ENCODE measurements at regions not wholly inside any gene's neighbourhood (a gene's known extent, or its start where the extent isn't known, plus 50 kb on each side); places are given as distances from the start of the nearest gene placed in this dataset.

GRCh38 chr6:165906736-165907135 is 243.7 kb upstream of the PDE10A start:
- in situ Hi-C loops (cut with HindIII; ENCODE audit: low pct_unique_long_range_greater_than_20kb, low sequenced_read_pairs) = no loop called here
- DNase-seq (ENCODE audit: low read depth) = no peak

- in situ Hi-C loops (cut with HindIII; ENCODE audit: low pct_unique_long_range_greater_than_20kb, low sequenced_read_pairs) = no loop called here
- no peak for DNase-seq (ENCODE audit: low read depth)
Observed at GRCh38 chr6:165905744-165906143, 242.7 kb upstream of the PDE10A start.

DNA sequence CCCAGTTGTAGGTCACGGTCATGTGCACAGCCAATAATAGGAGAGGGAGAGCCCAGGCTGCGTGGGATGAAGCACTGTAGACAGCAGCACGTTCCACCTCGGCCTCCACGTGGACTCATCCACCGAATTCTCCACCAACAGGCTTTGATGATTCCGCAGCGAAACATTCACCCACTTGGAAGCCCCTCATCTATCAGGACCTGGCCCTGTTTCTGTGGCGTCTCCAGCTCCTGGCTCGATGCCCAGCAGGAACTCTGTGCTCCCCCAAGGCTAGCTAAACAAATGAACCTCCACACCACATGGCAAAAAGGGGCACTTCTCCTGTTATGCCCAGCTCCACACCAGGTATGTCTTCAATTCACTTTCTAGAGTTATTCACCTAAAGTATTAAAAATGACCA is 237.9 kb upstream of the PDE10A start:
- DNase-seq (ENCODE audit: low read depth) = no peak
- in situ Hi-C loops (cut with HindIII; ENCODE audit: low pct_unique_long_range_greater_than_20kb, low sequenced_read_pairs) = no loop called here

DNA sequence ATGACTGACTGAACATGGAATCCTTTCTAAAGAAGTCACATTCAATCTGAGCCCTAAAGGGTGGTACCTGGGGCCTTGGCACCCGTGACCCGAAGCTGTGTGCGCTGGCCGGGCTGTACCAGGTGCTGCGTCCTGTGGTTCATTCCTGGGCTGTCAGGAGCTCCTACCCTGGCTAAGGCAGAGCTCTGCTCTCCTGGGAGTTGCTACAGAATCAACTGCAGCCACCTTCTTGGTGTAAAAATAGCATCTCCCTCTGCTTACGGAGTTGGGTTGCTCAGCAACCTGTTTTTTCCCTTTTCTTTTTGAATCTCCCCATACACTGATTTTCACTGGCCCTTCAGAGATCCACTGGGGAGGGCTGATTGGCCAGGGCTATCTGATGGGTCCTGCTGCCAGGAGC is 236.6 kb upstream of the PDE10A start:
- DNase-seq (ENCODE audit: low read depth) = no peak
- in situ Hi-C loops (cut with HindIII; ENCODE audit: low pct_unique_long_range_greater_than_20kb, low sequenced_read_pairs) = no loop called here

DNA sequence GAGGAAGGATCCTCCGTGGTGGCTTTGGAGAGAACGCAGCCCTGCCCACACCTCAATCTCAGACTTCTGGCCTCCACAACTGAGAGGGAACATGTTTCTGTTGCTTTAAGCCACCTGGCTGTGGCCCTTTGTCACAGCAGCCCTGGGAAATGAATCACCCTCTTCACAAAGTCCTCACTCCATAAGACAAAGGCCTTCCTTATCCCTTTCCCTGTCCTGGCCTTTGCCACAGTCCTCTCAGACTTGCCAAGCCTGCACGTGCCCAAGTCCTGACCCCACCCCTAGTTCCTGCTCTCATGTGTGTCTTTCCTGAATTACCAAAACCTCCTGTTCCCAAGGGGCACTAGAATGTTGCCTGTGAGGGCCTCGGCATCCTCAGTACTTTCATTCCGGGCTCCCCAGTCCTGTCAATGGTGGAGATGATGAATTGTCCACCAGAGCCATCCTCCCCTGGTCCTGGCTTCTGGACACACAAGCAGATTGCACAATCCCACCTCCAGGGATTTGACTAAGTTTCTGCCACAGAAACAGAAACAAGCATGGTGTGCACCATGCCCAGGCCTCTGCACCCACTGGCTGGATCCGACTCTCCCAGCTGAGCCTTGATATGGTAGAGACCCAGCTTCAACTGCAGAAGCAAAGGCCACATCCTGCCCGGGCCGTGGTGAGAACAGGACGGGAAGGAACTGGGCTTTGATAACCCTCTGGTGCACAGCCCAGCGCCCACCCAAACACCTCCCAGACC is 232.6 kb upstream of the PDE10A start:
- in situ Hi-C loops (cut with HindIII; ENCODE audit: low pct_unique_long_range_greater_than_20kb, low sequenced_read_pairs) = no loop called here
- no peak for DNase-seq (ENCODE audit: low read depth)

- DNase-seq (ENCODE audit: low read depth) = no peak
- in situ Hi-C loops (cut with HindIII; ENCODE audit: low pct_unique_long_range_greater_than_20kb, low sequenced_read_pairs) = no loop called here
Observed at GRCh38 chr6:165894171-165894825, 231.3 kb upstream of the PDE10A start.

DNA sequence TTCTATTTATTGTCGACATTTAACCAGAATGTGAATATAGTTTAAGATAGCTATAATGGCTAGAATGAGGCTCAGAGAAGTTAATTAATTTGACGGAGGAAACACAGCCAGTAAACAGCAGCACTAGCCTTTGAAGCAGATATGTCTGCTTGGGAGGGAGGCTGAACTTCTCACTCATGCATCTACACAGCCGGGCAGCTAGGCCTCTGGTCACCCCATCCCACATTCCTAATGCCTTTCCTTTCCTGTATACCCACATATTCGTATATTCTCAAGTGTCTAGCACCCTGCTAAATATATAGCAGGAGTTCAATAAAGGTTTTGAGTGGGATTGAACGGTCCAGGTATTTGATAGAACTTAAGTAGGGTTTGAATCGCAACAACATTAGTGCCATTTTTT is 230.4 kb upstream of the PDE10A start:
- in situ Hi-C loops (cut with HindIII; ENCODE audit: low pct_unique_long_range_greater_than_20kb, low sequenced_read_pairs) = no loop called here
- no peak for DNase-seq (ENCODE audit: low read depth)

DNA sequence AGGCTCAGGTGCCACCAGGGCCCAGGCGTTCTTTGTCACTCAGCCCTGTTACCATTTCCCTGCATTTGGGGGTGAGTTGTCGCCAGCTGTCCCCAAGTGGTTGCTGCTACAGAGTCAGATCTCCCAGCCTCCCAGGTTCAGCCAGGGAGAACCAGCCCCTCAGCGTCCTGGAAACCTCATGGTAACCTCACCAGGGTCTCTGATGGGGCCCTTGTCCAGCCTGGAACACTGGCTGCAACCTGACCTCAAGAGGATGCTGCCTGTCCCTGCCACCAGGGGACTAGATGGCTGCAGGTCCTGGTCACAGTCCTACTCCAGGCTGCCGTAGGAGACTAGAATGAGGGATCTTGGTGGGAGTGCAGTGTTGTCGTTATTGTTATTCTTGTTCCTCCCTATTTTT is 228.3 kb upstream of the PDE10A start:
- no peak for DNase-seq (ENCODE audit: low read depth)
- in situ Hi-C loops (cut with HindIII; ENCODE audit: low pct_unique_long_range_greater_than_20kb, low sequenced_read_pairs) = no loop called here

- in situ Hi-C loops (cut with HindIII; ENCODE audit: low pct_unique_long_range_greater_than_20kb, low sequenced_read_pairs) = no loop called here
- DNase-seq (ENCODE audit: low read depth) = no peak
Observed at GRCh38 chr6:165890404-165890735, 227.3 kb upstream of the PDE10A start.

GRCh38 chr6:165889636-165890403 is 226.8 kb upstream of the PDE10A start:
- in situ Hi-C loops (cut with HindIII; ENCODE audit: low pct_unique_long_range_greater_than_20kb, low sequenced_read_pairs) = no loop called here
- DNase-seq (ENCODE audit: low read depth) = peak; percentile 33

DNA sequence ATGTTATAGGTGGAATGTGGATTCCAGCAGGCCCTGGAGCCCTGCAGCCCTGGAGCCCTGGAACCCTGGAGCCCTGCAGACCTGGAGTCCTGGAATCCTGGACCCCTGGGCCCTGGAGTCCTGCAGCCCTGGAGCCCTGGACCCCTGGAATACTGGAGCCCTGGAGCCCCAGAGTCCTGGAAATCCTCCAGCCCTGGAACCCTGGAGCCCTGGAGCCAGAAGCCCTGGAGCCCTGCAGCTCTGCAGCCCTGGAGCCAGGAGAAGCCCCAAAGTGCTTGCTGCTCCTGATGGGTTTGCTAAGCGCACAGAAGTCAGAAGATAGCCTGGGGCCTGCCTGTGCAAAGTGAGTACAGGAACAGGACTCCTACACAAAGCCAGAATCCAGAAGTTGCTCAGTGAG is 223.1 kb upstream of the PDE10A start:
- in situ Hi-C loops (cut with HindIII; ENCODE audit: low pct_unique_long_range_greater_than_20kb, low sequenced_read_pairs) = no loop called here
- no peak for DNase-seq (ENCODE audit: low read depth)

- in situ Hi-C loops (cut with HindIII; ENCODE audit: low pct_unique_long_range_greater_than_20kb, low sequenced_read_pairs) = no loop called here
- DNase-seq (ENCODE audit: low read depth) = peak; percentile 41
Observed at GRCh38 chr6:165884813-165885765, 222.0 kb upstream of the PDE10A start.

DNA sequence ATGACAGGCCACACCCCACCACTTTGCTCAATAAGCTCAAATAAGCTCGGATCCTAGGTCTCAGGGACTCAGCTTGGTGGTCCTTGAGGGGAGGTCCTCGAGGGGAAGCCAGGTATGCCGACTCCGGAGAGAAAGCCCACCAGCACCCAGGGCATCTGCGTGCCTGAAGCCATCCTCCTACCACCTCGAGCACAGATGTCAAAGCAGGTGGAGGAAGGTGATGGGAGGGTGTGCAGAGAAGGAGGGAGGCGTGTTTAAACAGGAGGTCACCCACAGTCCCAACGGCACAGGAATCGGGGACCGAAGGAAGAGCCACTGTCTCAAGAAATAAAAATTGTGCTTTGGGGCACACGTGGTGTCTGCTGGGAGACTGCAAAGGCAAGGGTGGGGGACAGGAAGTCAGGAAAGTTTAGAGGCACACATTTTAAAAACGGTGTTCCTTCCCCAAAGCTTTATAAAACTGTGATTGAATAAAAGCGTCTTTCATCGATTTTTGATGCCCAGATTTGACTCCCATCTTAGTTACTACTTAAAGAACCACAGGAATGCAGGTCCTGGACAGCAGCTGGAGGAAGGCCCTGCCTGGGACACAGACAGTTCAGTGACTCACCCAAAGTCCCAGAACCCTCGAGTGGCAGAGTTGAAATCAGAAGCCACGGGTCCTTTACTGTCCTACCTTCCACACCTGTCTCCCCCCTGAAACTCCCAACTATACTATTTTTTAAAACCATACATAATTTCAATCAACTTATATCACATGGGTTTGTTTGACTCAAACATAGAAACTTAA is 221.0 kb upstream of the PDE10A start:
- DNase-seq (ENCODE audit: low read depth) = no peak
- in situ Hi-C loops (cut with HindIII; ENCODE audit: low pct_unique_long_range_greater_than_20kb, low sequenced_read_pairs) = no loop called here

GRCh38 chr6:165881806-165882205 is 218.8 kb upstream of the PDE10A start:
- DNase-seq (ENCODE audit: low read depth) = no peak
- in situ Hi-C loops (cut with HindIII; ENCODE audit: low pct_unique_long_range_greater_than_20kb, low sequenced_read_pairs) = no loop called here

- in situ Hi-C loops (cut with HindIII; ENCODE audit: low pct_unique_long_range_greater_than_20kb, low sequenced_read_pairs) = no loop called here
- no peak for DNase-seq (ENCODE audit: low read depth)
Observed at GRCh38 chr6:165880686-165881085, 217.6 kb upstream of the PDE10A start.

DNA sequence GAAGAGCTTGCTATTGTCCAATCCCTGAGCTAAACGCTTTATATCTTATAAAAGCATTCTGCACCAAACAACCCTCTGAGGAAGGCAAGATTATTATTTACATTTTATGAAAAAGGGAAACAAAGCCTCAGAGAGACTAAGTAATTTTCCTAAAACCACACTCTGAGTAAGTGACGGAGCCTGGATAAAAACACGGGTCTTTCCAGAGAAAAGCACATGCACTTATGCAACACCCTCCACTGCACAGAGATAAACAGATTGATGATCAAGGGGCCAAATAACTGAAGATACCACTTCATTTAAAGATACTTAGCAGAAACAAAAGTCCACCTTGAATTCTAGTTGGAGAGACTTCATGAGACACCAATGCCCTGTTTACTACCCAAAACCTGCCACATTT is 214.7 kb upstream of the PDE10A start:
- DNase-seq (ENCODE audit: low read depth) = no peak
- in situ Hi-C loops (cut with HindIII; ENCODE audit: low pct_unique_long_range_greater_than_20kb, low sequenced_read_pairs) = no loop called here

DNA sequence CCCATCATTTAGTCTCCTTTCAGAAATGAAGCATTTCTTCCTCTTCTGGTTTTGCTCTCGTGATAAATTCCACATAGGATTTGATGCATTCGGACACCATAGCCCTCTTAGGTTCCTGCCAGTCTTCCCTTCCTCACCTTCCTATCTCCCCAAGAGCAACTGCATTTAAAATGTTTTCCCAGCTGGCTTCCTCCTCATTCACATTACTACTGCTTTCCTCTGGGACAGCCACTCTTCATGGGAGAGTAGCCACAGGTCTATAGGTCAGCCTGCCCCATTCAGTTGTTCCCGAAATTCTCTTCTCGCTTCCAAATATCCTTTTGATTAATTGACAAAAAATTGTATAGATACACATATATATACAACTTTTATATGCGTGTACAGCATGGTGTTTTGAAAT is 214.2 kb upstream of the PDE10A start:
- in situ Hi-C loops (cut with HindIII; ENCODE audit: low pct_unique_long_range_greater_than_20kb, low sequenced_read_pairs) = no loop called here
- DNase-seq (ENCODE audit: low read depth) = no peak

GRCh38 chr6:165876588-165876987 is 213.5 kb upstream of the PDE10A start:
- no peak for DNase-seq (ENCODE audit: low read depth)
- in situ Hi-C loops (cut with HindIII; ENCODE audit: low pct_unique_long_range_greater_than_20kb, low sequenced_read_pairs) = no loop called here
